Epidermal melanocyte (primary cell): ENCODE measurements at regions not wholly inside any gene's neighbourhood (a gene's known extent, or its start where the extent isn't known, plus 50 kb on each side); places are given as distances from the start of the nearest gene placed in this dataset.
"Not testable (repeated sequence)": the region's sequence is repeated elsewhere in the genome, so short reads cannot be mapped to it uniquely, and the experiment has no call there.

ENCODE experiments used
- DNase-seq: peaks from one replicate; pipeline ENCODE4 v3.0.0; 2011; ENCODE audit warnings: low spot score; ENCODE audit not compliant: insufficient read length

- DNase-seq = no peak
These were observed 51.4 kb upstream of the RGL1 start for GRCh38 chr1:183753464-183753891.

GRCh38 chr1:183744132-183744913 is 60.6 kb upstream of the RGL1 start:
- no peak for DNase-seq

DNA sequence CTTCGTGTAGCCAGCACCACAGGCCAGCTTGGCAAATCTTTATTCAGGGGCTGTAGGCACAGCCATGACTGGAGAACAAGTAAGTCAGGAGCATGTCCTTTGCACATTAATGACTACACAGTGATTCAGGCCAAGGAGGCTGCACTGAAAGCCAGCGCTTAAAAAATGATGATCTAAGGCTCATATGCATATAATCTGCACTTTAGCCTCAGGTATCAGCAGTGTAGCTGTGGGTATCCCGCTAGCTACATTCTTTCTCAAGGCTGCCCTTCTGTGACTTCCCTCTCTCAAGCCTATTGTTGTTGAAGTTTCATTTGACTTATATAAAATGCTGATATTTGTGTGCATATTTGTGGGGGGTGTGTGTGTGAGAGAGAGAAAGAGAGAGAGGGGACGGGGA is 62.6 kb upstream of the RGL1 start:
- DNase-seq = no peak

DNA sequence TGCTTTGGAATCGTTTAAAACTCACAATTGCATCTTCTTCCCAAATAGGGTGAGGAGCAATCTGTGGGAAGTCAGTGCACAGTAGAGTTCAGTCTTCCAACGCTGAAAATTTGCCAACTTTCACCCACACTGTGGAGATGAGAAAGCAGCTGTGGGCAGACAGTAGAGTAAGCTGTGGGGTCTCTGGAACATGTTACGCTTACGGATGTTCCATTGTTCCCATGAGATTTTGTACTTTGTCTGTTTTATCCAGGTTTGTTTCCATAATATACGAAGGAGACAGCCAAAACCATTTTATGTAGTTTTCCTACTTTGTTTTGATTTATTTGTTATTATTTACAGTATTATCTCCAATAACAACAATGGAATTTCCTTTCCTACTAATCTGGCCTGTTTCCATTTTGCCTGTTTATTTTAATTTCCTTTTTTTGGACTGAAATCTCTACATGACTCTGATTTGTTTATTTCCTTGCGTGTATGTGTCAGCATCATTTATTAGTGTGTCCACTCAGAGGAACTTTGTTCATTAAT is 65.1 kb upstream of the RGL1 start:
- no peak for DNase-seq

DNA sequence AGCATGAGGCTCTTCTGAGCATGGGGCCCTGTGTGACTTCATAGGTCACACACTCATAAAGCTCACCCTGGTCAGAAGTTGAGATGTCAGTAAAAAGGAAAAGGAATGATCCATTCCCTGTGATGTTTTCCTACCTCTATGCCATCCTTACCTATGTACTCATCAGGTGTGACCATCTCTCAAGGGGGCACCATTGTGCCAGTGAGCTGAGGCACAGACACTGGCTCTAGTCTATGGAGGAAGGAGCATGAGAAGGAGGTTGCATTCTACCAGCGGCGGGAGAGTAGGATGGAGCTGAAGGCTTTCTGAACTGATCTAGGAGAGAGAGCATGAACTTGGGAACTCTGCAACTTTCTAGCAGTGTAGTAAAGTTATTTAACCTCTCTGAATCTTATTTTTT is 65.8 kb upstream of the RGL1 start:
- DNase-seq = no peak

- DNase-seq = not testable (repeated sequence)
These were observed 67.0 kb upstream of the RGL1 start for GRCh38 chr1:183737916-183738315.

- DNase-seq = no peak
These were observed 68.6 kb upstream of the RGL1 start for GRCh38 chr1:183736343-183736742.

DNA sequence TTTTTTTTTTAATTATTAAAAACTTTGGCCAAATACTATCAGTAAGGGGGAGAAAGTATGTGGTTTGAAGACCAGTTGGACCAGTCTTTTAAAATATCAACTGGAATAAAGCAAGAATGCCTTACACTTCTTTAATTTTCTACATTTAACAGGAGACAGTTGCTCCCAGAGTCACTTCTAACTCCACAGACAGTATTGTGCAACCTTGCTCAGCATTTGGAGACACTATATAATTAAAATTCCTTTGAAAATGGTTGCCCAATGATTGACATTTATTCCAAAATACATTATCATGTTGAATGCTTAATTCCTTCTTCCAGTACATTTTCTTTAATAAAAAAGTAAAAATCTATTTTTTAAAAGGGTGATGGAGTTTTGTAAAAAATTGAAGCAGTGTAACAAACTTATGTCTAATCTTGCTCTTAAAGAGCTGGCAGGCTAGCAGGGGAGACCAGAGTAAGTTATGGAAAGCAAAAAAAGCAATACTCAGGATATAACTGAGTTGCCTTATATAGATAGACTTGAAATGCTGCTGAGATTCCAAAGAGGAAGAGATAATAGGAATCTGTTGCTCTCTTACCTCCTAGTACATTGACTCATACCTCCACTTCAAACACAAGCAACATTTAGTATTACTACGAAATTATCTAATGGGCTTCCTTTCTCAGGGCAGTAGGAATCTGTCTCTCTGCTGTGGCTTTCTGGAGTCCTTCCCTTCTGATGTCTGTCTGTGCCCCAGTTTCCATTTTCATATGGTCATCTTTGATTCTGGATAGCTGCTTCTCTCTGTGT is 69.7 kb upstream of the RGL1 start:
- no peak for DNase-seq

GRCh38 chr1:183734543-183735036 is 70.3 kb upstream of the RGL1 start:
- DNase-seq = peak; percentile 18

GRCh38 chr1:183733715-183734114 is 71.2 kb upstream of the RGL1 start:
- DNase-seq = no peak

GRCh38 chr1:183732236-183732880 is 72.6 kb upstream of the RGL1 start:
- DNase-seq = no peak

GRCh38 chr1:183730886-183731573 is 73.9 kb upstream of the RGL1 start:
- DNase-seq = no peak

DNA sequence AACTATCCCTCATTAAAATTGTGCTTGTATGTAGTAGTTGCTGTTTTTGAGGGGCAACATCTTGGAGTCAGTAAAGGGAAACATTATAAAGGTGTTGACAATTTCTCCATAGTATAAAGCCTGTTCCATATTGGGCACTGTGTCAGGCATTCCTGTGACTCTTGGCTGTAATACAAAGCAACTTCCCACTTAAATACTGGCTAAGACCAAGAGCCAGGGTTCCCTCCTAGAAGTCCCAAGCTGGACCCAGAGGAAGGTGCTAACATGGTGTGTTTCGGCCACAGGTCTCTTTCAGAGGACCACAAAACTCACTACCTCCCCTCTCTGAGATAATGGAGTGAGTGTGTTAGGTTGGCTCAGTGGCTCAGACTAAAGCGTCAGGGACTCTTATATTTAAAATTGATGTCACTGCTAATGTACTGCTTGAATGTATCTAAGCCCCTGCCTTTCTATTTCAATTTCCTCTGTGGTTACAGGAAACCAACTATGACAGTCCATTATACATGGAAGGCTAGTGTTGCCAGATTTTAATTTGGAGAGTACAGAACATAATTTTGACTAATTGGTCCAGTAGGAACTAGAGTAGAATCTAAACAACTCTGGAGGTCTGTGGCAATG is 74.7 kb upstream of the RGL1 start:
- DNase-seq = no peak

- no peak for DNase-seq
These were observed 73.7 kb upstream of the APOBEC4 start for GRCh38 chr1:183726825-183727224.

GRCh38 chr1:183724350-183725042 is 71.4 kb upstream of the APOBEC4 start:
- no peak for DNase-seq

GRCh38 chr1:183723571-183723970 is 70.5 kb upstream of the APOBEC4 start:
- DNase-seq = no peak

DNA sequence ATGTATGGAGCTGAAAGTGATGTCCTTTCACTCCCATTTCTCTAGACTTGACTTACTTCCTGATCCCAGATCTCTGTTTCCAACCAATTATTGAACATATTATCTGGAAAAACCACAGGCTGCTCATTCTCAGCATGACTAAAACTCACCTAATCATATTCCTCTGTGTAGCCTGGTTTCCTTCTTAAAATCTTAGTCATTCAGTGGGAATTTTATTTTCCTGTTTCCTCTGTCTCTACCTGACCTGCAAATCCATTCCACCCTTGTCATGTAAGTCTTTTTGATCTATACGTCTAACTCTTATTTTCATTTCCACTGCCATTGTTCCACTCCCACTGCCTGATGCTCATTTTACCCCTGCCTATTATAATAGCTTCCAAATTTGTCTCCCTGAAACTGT is 67.9 kb upstream of the APOBEC4 start:
- DNase-seq = no peak

DNA sequence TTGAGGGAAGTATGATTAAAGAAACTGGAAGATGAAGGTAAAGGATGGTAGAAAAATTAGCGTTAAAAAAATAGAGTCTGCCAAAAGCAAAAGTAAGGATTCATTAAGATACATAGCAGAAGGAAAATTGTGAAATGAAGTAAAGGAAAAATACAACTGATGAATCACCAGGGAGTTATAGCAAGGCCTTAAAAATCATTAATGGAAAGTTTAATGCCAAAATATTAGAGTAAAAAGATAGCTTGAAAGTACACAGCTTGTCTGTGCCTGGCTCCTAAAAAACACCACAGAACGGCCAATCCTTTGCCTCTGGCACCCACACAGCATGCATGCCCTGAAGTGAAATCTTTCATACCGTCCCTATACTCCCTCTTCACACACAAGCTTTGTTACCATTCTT is 66.9 kb upstream of the APOBEC4 start:
- no peak for DNase-seq

DNA sequence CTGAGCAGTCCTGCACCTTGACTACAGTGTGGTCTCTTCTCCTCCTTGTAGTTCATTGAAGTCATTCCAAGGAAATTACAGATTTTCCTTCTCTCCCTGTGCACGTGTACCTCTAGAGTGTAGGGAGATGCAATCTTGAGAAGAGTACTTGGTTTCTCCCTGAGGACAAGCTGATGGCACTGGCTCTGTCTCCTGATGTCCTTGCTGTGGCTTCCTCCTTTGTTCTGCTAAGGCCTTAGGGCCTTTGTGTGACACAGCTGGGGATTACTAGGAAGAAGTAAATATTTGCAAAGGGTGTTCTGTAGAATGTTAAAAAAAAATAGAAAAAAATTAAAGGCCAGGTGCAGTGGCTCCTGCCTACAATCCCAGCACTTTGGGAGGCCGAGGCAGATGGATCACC is 66.2 kb upstream of the APOBEC4 start:
- no peak for DNase-seq

- DNase-seq = no peak
These were observed 63.2 kb upstream of the APOBEC4 start for GRCh38 chr1:183716286-183716685.
